KG1 (cell line): ENCODE measurements at regions not wholly inside any gene's neighbourhood (a gene's known extent, or its start where the extent isn't known, plus 50 kb on each side); places are given as distances from the start of the nearest gene placed in this dataset.
"Not testable (repeated sequence)": the region's sequence is repeated elsewhere in the genome, so short reads cannot be mapped to it uniquely, and the experiment has no call there.

ENCODE experiments used
- DNase-seq: peaks from one replicate; lab custom pipeline; 2025; lab: John Stamatoyannopoulos, UW

GRCh38 chr6:140385679-140386078 lies 1011.2 kb upstream of the CITED2 start:
- DNase-seq = no peak

- no peak for DNase-seq
Measured at GRCh38 chr6:140382355-140382754, 1007.9 kb upstream of the CITED2 start.

GRCh38 chr6:140380427-140381218 lies 1006.2 kb upstream of the CITED2 start:
- DNase-seq = no peak

- DNase-seq = no peak
Measured at GRCh38 chr6:140379919-140380318, 1005.5 kb upstream of the CITED2 start.

DNA sequence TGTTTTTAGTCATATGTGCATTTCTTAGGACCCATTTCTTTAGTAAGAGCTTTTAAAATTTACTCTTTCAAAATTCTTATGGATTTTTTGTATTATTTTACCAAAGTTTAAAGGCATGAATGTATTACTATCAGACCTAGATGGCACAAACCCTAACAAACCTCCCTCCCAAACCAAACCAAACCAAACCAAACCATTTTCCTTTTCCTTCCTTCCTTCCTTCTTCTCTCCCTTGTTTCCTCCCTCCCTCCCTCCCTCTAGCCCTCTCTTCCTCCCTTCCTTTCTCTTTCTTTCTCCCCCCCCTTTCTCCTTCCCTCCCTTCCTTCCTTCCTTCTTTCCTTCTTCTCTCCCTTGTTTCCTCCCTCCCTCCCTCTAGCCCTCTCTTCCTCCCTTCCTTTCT lies 1001.8 kb upstream of the CITED2 start:
- no peak for DNase-seq

GRCh38 chr6:140373728-140374127 lies 999.3 kb upstream of the CITED2 start:
- not testable (repeated sequence) for DNase-seq

GRCh38 chr6:140372064-140372463 lies 997.6 kb upstream of the CITED2 start:
- DNase-seq = no peak

DNA sequence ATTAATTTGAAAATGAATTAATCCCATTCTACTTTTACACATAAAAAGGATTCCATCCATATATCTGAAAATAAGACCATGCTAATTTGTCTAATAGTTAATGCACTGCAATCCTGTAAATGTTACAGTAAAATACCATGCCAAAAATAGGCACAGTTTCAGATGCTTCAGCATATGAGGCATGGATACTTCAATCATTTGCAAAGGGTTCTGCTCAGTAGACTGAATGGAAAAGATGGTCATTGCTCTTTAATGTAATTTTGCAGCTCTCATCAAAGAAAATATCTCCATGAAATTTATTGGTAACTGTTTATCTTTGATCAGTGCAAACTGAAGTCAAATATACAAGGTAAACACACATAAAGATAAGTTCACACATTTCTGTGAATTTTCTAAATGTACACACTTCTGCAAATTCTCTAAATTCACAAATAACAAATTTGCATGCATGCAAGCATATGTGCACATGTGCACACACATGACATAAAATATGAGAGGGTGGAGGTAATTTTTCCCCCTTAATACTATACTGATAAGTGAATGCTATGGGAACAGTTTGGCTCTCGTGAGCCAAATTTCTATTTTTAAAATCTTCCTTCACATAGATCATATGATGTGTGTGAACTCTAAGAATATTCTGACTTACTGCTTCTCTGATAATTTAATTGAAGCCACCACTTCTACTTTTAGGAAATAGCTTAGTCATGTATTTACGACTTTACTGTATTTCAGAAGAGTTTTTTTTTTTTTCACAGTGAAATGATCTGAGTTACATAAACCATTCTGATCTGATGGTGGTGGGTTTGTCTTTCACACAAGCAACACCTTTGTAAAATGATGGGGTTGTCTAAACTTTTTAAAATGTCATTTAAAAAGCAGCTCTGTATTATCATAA lies 996.8 kb upstream of the CITED2 start:
- DNase-seq = no peak

DNA sequence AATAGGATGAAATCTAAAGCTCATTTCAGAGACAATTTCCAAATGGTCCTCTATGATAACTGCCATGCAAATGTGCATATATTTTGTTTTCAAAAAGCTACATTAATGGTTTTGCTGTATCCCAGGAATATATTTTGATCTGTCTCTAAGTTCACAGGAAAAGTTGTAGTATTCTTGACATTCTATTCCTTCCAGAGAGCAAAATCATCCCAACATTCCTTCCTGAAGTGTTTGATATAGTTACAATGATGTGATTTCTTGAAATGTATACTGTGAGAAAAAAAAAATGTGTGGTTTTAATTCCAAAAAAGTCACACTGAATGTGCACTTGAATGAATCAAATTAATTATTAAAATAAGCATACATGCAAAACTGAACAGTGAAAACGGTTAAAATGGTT lies 996.0 kb upstream of the CITED2 start:
- DNase-seq = no peak

DNA sequence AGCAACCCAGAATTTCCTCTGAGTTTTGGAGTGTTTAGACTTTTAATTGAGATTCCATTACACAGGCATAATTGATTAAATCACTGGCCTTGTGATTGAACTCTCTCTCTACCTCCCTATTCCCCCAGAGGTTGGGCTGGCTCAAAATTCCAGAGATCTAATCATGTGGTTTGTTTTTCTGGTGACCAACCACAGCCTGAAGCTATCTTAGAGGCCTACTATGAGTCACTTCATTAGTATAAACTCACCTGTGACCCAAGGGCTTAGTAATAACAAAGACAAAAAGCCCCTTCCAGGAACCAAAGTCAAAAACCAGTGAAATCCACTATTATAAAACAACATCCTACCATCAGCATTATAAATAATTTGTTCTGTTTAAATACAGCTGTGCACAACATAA lies 992.5 kb upstream of the CITED2 start:
- no peak for DNase-seq

- no peak for DNase-seq
Measured at GRCh38 chr6:140364916-140365315, 990.5 kb upstream of the CITED2 start.

DNA sequence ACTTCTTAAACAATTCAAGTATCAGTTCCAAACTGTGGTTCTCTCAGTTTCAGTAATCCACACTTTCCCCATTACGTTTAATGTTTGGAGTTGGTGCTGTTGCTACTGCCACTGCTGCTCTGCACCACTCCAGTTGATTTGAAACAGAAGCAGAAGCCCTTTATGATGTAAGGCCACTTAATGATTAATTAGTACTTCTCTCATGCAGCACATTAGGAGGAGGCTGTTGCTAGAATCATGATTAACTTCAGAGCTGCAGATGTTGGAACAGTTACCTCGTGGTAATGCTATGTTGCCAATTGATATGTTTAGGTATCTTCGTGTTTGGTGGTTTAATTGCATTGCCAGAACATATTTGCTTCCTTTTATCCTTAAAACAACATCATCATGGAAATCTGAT lies 986.2 kb upstream of the CITED2 start:
- DNase-seq = no peak

- DNase-seq = no peak
Measured at GRCh38 chr6:140355476-140355875, 981.0 kb upstream of the CITED2 start.

DNA sequence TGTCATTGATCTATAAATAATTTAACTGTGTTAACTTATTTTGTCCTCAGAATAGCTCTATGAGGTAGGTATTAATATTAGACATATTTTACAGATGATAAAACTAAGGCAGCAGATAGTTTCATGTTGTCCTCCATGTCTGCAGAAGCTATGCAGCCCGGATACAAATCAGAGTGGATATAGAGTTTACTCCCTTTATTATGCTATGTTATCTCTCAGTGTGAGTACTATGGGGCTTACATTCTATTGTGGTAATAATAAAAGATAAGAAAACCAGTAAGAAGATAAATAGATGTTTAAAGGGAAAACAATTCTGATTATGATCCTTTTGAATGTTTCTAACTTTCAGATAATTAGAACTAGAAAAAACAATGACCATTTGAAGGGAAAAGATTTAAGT lies 979.8 kb upstream of the CITED2 start:
- DNase-seq = no peak

GRCh38 chr6:140353536-140353935 lies 979.1 kb upstream of the CITED2 start:
- DNase-seq = no peak

DNA sequence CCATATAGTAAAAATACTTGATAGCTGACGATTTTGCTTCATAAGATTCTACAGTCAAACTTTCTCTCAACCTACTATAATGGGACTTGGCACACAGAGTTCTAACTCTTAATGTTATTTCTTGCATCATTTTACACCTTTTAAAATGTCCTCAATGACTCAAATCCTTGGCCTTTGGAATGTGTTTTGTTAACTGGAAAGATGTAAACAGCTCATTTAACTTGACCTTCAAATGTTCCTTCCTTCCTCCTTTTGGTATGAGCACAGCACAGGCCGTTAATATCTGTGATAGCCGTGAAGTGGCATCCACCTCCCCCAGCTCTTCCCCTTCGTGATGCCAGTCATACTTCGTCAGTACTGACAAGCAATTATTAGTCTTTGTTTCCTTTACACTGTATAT lies 972.0 kb upstream of the CITED2 start:
- DNase-seq = no peak

GRCh38 chr6:140345935-140346334 lies 971.5 kb upstream of the CITED2 start:
- DNase-seq = no peak

DNA sequence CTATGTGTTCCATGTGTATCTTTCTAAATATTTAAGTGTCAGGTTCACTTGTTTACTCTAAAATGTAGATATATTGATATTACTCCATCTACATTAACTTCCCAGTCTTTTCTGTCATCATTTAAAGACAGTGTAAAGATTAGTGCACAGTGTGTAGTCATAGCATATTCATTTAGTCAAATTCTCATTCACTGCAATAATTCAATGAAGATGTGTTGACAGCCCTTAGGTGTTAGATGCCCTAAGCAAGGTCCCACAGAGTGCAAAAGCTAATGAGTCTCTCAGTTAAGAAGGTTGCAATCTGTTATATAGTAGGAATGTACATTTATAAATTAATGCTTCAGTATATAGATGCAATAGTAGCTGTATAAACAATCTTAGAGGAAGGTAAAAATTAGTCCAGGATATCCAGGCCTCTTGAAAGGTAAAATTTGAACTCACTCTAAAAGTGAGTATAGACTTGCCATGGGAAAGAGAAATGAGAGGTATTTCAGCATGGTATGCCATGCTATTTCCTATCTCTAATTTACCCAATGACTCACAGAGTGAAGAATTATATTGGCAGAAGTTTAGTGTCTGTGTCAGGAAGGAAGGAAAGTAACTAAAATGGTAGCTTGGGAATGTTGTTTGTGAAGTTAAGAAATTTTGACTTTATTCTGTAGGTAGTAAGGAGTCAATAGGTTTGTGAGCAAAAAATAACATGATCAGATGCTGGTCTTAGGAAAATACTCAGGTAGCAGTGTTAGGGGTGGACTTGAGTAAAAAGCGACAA lies 969.9 kb upstream of the CITED2 start:
- no peak for DNase-seq

- no peak for DNase-seq
Measured at GRCh38 chr6:140343128-140343527, 968.7 kb upstream of the CITED2 start.

- DNase-seq = no peak
Measured at GRCh38 chr6:140341272-140341671, 966.8 kb upstream of the CITED2 start.

- no peak for DNase-seq
Measured at GRCh38 chr6:140340795-140341194, 966.3 kb upstream of the CITED2 start.

GRCh38 chr6:140339084-140339483 lies 964.6 kb upstream of the CITED2 start:
- DNase-seq = not testable (repeated sequence)
